ENCODE measurements at regions not wholly inside any gene's neighbourhood (a gene's known extent, or its start where the extent isn't known, plus 50 kb on each side); places are given as distances from the start of the nearest gene placed in this dataset.

- Histone ChIP-seq H3K4me3 (ENCODE audit: low read length) (no peak overlapping the region), H3K9me3 (ENCODE audit: control insufficient read depth in 1 of 2, insufficient read depth in 1 of 2, low read length in 2 of 2) (no peaks in the 10 kb centered on the region), H3K27ac (ENCODE audit: low read depth in 1 of 2, low read length in 2 of 2) (no peak overlapping the region), H3K4me1 (ENCODE audit: insufficient read depth, low read length) (no peaks in the 10 kb centered on the region), H3K27me3 (ENCODE audit: control insufficient read depth in 1 of 2, insufficient read depth in 2 of 2, low read length in 2 of 2) (peaks cover 0 to 4% of the 10 kb centered on the region in 2 experiments), H3K36me3 (ENCODE audit: insufficient read depth, low read length) (no peaks in the 10 kb centered on the region)
- intact Hi-C loops (cut with DNase I, micrococcal nuclease): no loop called here
- ATAC-seq (ENCODE audit: poor library complexity): no peak
- Mint-ChIP-seq H3K4me3 (no peak overlapping the region), H3K27ac (no peak overlapping the region), H3K9me3 (no peaks in the 10 kb centered on the region), H3K36me3 (ENCODE audit: low read depth) (no peaks in the 10 kb centered on the region), H3K4me1 (ENCODE audit: low read depth) (no peaks in the 10 kb centered on the region), H3K27me3 (no peaks in the 10 kb centered on the region)
- DNase-seq: no peak
- TF ChIP-seq CTCF (IDR thresholded peaks at IDR 0.05): no peak
- CTCF ChIA-PET: no interaction called here
- POLR2A ChIA-PET: no interaction called here
These were observed 77.0 kb upstream of the PTPRM start for GRCh38 chr18:7490104-7490503.

GRCh38 chr18:7492385-7492784 is 74.7 kb upstream of the PTPRM start:
- no peaks in the 10 kb centered on the region for H3K9me3 Mint-ChIP-seq
- no peaks in the 10 kb centered on the region for H3K27me3 Mint-ChIP-seq
- H3K36me3 ChIP-seq (ENCODE audit: insufficient read depth, low read length): no peaks in the 10 kb centered on the region
- ATAC-seq (ENCODE audit: poor library complexity) (no peak), DNase-seq (no peak)
- ChIA-PET CTCF (no interaction called here), POLR2A (no interaction called here)
- no peak overlapping the region for H3K27ac Mint-ChIP-seq
- no peaks in the 10 kb centered on the region for H3K36me3 Mint-ChIP-seq (ENCODE audit: low read depth)
- TF ChIP-seq CTCF (IDR thresholded peaks at IDR 0.05): no peak
- intact Hi-C loops (cut with DNase I, micrococcal nuclease): no loop called here
- H3K9me3 ChIP-seq (ENCODE audit: control insufficient read depth in 1 of 2, insufficient read depth in 1 of 2, low read length in 2 of 2): no peaks in the 10 kb centered on the region
- H3K4me3 ChIP-seq (ENCODE audit: low read length): no peak overlapping the region
- no peaks in the 10 kb centered on the region for H3K4me1 ChIP-seq (ENCODE audit: insufficient read depth, low read length)
- no peaks in the 10 kb centered on the region for H3K4me1 Mint-ChIP-seq (ENCODE audit: low read depth)
- H3K27ac ChIP-seq (ENCODE audit: low read depth in 1 of 2, low read length in 2 of 2): no peak overlapping the region
- no peak overlapping the region for H3K4me3 Mint-ChIP-seq
- H3K27me3 ChIP-seq (ENCODE audit: control insufficient read depth in 1 of 2, insufficient read depth in 2 of 2, low read length in 2 of 2): no peaks in the 10 kb centered on the region

DNA sequence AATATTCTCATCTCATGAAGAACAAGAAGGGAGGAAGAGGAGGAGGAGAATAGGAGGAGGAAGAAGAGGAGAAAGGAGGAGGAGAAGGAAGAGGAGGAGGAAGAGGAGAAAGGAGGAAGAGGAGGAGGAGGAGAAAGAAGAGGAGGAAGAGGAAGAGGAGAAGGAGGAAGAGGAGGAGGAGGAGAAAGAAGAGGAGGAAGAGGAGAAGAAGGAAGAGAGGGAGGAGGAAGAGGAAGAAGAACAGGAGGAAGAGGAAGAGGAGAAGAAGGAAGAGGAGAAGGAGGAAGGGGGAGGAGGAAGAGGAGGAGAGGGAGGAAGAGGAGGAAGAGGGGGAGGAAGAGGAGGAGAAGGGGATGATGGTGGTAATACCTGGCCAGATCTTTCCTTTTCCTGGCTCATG is 70.0 kb upstream of the PTPRM start:
- H3K36me3 Mint-ChIP-seq (ENCODE audit: low read depth): no peaks in the 10 kb centered on the region
- POLR2A ChIA-PET: no interaction called here
- no peak overlapping the region for H3K27ac Mint-ChIP-seq

More for the DNA sequence above, 70.0 kb upstream of the PTPRM start:
- H3K27me3 Mint-ChIP-seq: no peaks in the 10 kb centered on the region
- ATAC-seq (ENCODE audit: poor library complexity) (no peak), DNase-seq (no peak)
- H3K4me1 Mint-ChIP-seq (ENCODE audit: low read depth): no peaks in the 10 kb centered on the region
- Histone ChIP-seq H3K27ac (ENCODE audit: low read depth in 1 of 2, low read length in 2 of 2) (no peak overlapping the region), H3K27me3 (ENCODE audit: control insufficient read depth in 1 of 2, insufficient read depth in 2 of 2, low read length in 2 of 2) (no peaks in the 10 kb centered on the region), H3K4me3 (ENCODE audit: low read length) (no peak overlapping the region), H3K4me1 (ENCODE audit: insufficient read depth, low read length) (no peaks in the 10 kb centered on the region), H3K9me3 (ENCODE audit: control insufficient read depth in 1 of 2, insufficient read depth in 1 of 2, low read length in 2 of 2) (peaks cover 0 to 8% of the 10 kb centered on the region in 2 experiments), H3K36me3 (ENCODE audit: insufficient read depth, low read length) (no peaks in the 10 kb centered on the region)
- TF ChIP-seq CTCF (IDR thresholded peaks at IDR 0.05): no peak
- CTCF ChIA-PET: no interaction called here
- no peaks in the 10 kb centered on the region for H3K9me3 Mint-ChIP-seq
- no peak overlapping the region for H3K4me3 Mint-ChIP-seq
- intact Hi-C loops (cut with DNase I, micrococcal nuclease): no loop called here

Measured in CD4-positive, alpha-beta T cell (primary cell).